Glomerular visceral epithelial cell (primary cell): ENCODE measurements at regions not wholly inside any gene's neighbourhood (a gene's known extent, or its start where the extent isn't known, plus 50 kb on each side); places are given as distances from the start of the nearest gene placed in this dataset.
"Not testable (repeated sequence)": the region's sequence is repeated elsewhere in the genome, so short reads cannot be mapped to it uniquely, and the experiment has no call there.

Experiments
- DNase-seq: peaks from one replicate; pipeline ENCODE4 v3.0.0-alpha.2; 2016; ENCODE audit errors: extremely low spot score

- DNase-seq = no peak
These were observed 1262.3 kb upstream of the PHF14 start for GRCh38 chr7:9711259-9711918.

- no peak for DNase-seq
These were observed 1255.5 kb upstream of the PHF14 start for GRCh38 chr7:9718071-9718661.

GRCh38 chr7:9719303-9719702, 1254.4 kb upstream of the PHF14 start:
- DNase-seq = peak; percentile 45

- no peak for DNase-seq
These were observed 1254.0 kb upstream of the PHF14 start for GRCh38 chr7:9719721-9720120.

- DNase-seq = not testable (repeated sequence)
These were observed 1247.6 kb upstream of the PHF14 start for GRCh38 chr7:9725940-9726663.

- not testable (repeated sequence) for DNase-seq
These were observed 1246.9 kb upstream of the PHF14 start for GRCh38 chr7:9726811-9727210.

- not testable (repeated sequence) for DNase-seq
These were observed 1246.2 kb upstream of the PHF14 start for GRCh38 chr7:9727467-9727869.

- not testable (repeated sequence) for DNase-seq
These were observed 1245.5 kb upstream of the PHF14 start for GRCh38 chr7:9728014-9728657.

- DNase-seq = no peak
These were observed 1221.6 kb upstream of the PHF14 start for GRCh38 chr7:9752033-9752432.

GRCh38 chr7:9761224-9761623, 1212.4 kb upstream of the PHF14 start:
- DNase-seq = no peak

GRCh38 chr7:9776900-9777299, 1196.8 kb upstream of the PHF14 start:
- no peak for DNase-seq

GRCh38 chr7:9778367-9778766, 1195.3 kb upstream of the PHF14 start:
- no peak for DNase-seq

- DNase-seq = no peak
These were observed 1192.0 kb upstream of the PHF14 start for GRCh38 chr7:9781710-9782109.

GRCh38 chr7:9782275-9782674, 1191.4 kb upstream of the PHF14 start:
- DNase-seq = no peak

- no peak for DNase-seq
These were observed 1188.5 kb upstream of the PHF14 start for GRCh38 chr7:9785211-9785610.

GRCh38 chr7:9796241-9796640, 1177.4 kb upstream of the PHF14 start:
- DNase-seq = no peak

GRCh38 chr7:9822458-9823290, 1151.0 kb upstream of the PHF14 start:
- DNase-seq = no peak

GRCh38 chr7:9835199-9835598, 1138.5 kb upstream of the PHF14 start:
- DNase-seq = no peak

- DNase-seq = no peak
These were observed 1137.0 kb upstream of the PHF14 start for GRCh38 chr7:9836671-9837070.

GRCh38 chr7:9842301-9842700, 1131.4 kb upstream of the PHF14 start:
- DNase-seq = no peak

- no peak for DNase-seq
These were observed 1126.8 kb upstream of the PHF14 start for GRCh38 chr7:9846902-9847301.

- DNase-seq = no peak
These were observed 1119.1 kb upstream of the PHF14 start for GRCh38 chr7:9854605-9855004.
